ENCODE measurements at regions not wholly inside any gene's neighbourhood (a gene's known extent, or its start where the extent isn't known, plus 50 kb on each side); places are given as distances from the start of the nearest gene placed in this dataset.

- TF ChIP-seq GATA2 (IDR thresholded peaks at IDR 0.05; ENCODE audit: low read depth, low read length) (no peak), GATA3 (IDR thresholded peaks at IDR 0.05; ENCODE audit: low read depth, low read length) (no peak)
These were observed 373.5 kb downstream of the KCTD12 start for GRCh38 chr13:76512721-76513145.
